NCI-H345 treated with DMSO at 0.1 percent for 48 hours (cell line): ENCODE measurements at regions not wholly inside any gene's neighbourhood (a gene's known extent, or its start where the extent isn't known, plus 50 kb on each side); places are given as distances from the start of the nearest gene placed in this dataset.

ENCODE experiments used
- DNase-seq: peaks from one replicate; lab custom pipeline; 2025; ENCODE audit not compliant: unreplicated experiment; lab: John Stamatoyannopoulos, UW

DNA sequence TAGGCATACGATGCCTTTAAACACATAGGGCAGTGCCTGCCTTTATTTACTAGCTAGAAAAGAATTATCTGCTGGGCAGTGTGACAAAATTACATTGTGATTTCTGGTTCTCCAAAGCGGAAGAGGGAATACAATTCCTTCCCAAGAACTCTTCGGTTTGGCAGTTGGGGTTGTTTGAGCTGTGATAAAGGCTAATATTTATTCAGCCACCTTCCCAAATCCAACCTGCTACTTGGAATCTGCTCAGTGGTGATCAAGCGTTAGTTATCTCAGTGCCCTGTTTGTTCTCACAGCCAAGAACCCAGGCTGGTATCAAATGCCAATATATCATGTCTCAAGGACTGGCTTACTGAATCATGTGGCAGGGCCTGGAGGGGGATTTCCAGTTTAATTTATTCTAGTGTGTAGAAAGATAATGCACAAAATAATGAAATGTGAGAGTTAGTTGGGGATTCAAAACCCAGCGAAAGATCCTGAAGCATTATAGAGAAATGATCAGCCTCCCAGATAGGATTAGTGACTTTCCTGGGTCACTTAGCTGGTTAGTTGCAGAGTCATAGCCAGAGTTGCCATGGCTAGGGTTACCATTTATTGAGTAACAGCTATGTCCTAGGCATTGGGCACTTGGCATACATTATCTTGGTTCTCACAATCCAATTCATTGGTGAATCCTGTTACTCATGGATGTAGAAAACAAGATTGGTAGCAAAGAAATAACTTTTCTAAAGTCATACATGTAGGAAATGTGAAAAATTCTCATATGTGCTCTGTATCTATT is 457.0 kb upstream of the KLF4 start:
- no peak for DNase-seq

DNA sequence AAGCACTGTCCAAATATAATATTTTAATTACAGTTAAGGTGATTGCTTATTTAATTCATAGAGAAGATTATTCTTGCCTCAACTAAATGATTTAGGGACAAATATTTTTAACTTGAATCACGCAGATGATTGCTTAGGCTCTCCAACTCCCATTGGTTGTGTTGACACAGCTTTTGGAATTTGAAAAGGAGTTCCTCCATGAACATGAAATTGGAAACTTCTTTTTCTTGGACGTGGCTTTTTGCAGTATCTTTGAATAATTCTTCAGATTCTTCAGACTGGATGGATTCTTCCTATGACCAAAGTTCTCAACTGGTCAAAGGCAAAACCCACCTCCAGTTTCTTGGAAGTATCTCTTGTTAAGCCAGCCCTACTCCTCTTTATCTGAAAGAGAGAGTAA is 456.4 kb upstream of the KLF4 start:
- no peak for DNase-seq

DNA sequence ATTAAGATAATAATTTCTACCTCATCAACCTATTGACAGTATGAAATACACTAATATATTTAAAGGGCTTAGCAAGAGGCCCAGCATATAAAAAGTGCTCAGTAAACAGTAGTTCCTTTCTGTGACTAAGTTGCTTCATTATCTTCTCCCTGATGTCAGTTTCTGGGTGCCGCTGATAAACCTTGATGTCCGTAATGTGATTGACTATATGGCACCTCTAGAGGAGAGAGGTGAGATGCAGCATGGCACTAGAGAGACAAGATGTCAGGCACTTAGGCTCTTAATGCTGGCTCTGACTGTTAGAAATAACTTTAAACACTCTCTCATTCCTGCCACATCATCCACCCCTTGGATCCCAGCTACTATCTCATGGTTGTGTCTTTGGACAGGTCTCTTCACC is 455.9 kb upstream of the KLF4 start:
- DNase-seq = no peak

DNA sequence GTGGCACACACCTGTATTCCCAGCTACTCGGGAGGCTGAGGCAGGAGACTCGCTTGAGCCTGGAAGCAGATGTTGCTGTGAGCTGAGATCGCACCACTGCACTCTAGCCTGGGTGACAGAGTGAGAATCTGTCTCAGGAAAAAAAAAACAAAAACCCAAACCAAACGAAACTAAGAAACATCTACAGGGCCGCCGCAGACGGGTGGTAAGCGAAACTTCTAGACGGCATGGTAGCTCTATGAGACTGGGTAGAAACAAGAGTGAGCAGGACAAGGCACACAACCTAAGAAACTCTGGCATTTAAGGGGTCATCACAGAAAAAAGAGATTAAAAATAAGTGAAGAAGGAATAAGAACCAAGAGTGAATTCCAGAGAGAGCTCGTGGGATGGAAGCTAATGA is 454.8 kb upstream of the KLF4 start:
- no peak for DNase-seq

DNA sequence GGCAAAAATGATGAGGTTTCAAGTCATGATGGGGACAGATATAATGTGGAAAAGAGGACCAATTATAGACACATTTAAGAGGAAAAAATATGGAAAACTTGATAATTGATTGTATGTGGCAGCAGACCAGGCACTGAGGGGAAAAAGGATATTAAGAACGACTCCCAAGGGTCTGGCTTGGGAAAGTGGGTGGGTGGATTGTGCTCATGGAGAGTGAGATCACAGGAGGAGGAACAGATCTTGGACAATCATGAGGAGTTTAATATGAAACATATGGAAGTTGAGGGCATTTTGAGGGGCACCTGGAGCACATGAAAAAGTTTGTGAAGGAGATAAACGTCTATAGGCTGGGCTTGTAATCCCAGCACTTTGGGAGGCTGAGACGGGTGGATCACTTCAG is 454.3 kb upstream of the KLF4 start:
- DNase-seq = no peak

GRCh38 chr9:107942856-107943255 is 453.3 kb upstream of the KLF4 start:
- no peak for DNase-seq

- DNase-seq = no peak
Observed at GRCh38 chr9:107942291-107942690, 452.7 kb upstream of the KLF4 start.

- no peak for DNase-seq
Observed at GRCh38 chr9:107940616-107941595, 451.3 kb upstream of the KLF4 start.

DNA sequence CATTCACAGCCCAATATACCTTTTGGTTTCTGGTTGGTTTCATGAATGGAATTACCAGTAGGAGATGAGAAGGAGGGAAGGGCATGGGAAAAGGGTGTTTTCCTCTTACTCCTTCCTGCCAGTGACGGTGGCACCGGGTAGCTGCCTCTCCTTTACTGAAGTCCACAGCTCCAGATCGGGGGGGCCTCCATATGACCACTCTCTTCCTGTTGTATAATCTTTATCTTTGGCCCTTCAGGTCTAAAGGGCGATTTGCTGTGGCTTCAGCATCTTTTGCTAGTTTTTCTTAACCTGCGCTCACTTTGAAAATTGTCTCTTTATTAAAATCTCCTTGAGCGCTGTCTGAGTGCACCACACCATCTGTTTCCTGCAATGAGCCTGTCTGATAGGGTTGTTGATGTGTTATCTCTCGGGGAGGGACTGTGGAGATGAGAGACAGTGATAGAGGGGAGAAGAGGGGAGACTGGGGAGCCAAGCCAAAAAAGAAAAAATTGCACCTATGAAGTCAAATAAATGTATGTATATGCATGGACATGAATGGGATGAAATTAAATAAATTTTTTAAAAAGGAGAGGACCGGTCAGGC is 449.3 kb upstream of the KLF4 start:
- no peak for DNase-seq

DNA sequence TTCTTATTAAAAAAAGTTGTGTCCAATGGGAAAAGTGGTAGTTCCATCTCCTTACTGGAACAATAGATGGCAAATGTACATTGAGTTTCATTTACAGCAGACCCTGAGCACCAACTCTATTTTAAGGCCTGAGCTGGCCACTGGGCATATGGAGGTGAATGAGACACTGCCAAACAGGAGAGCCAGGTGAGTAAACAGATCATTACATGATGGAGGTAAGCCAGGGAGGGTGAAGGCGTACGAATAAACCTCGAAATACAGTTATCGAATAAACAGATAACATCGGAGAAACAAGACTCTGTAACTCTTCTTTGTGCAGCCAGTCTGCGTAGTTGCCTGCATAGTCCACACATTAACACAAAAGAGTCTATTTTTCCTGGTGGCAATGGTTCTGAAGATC is 446.4 kb upstream of the KLF4 start:
- no peak for DNase-seq

GRCh38 chr9:107933516-107933915 is 443.9 kb upstream of the KLF4 start:
- no peak for DNase-seq

DNA sequence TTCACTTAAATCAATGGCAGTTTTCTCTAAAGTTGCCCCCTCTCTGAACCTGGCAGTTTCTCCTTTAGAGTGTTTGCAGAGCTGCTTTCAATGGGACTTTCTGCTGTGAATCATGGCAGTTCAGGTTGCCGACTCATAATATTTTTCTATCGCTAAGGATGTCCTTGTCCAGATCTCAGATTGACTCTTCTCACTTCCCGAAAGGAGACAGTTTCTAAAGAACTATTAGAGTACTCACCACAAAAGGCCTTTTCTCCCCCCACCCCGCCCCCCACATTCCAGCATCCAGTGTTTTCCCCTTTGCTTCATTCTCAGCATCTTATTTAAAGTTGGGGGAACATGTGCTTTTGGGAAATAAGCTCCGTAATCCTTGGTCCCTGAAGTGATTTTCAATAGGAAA is 443.5 kb upstream of the KLF4 start:
- DNase-seq = no peak

DNA sequence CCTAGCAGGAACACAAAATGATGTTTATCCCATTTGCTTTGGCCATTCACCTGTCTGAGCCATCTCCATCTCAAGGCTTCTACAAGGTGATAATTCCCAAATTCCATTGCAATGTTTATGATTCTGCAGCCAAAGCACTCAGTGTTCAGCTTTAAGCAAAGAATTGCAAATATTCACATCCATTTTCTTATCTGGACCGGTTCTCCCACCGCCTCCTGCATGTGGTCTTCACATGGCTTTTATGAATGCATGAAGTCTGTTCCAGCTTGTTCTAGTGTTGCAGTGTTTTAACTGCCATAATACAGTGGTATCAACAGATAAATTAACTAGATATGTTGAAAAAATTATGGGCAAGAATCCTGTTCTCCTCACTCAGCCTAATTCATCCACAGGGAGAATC is 443.0 kb upstream of the KLF4 start:
- no peak for DNase-seq

- DNase-seq = no peak
Observed at GRCh38 chr9:107932046-107932445, 442.5 kb upstream of the KLF4 start.

- no peak for DNase-seq
Observed at GRCh38 chr9:107931071-107931715, 441.6 kb upstream of the KLF4 start.

- DNase-seq = peak; percentile 31
Observed at GRCh38 chr9:107929443-107929842, 439.9 kb upstream of the KLF4 start.

GRCh38 chr9:107928701-107929371 is 439.3 kb upstream of the KLF4 start:
- DNase-seq = no peak

DNA sequence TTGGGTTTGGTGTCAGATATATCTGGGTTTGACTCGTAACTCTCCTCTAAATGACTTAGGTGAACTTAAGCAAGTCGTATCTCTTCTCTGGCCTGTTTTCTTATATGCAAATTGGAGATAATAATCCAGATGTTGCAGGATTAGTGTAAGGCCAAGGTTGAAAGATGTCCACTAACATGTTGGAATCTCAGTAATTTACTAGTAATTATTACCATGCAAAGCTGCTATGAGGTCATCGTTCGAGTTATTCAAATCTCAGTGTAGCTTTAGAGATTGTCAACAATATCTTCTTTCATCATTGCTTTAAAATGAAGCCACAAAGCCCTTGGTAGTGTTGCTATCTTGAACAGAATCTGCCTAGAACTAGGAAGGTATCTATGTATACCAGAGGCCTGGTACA is 437.7 kb upstream of the KLF4 start:
- no peak for DNase-seq

GRCh38 chr9:107925749-107926297 is 436.3 kb upstream of the KLF4 start:
- no peak for DNase-seq

DNA sequence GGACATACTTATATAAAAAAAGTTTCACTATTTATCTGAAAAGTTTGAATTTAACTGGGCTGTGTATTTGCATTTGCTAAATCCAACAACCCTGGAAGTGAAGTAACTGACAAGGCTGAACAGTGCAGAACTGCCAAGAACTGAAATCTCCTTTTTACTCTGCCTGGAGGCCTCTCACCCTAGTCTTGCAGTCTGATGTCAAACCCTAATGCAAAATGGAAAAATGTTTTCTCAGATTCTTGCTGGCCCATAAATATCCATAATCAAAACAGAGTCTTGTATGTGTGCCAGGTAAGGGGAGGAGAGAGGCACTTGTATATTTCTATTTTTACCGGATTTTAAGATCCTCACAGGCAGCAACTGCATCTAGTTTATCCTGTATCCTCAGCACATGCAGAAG is 432.7 kb upstream of the KLF4 start:
- DNase-seq = no peak
